ENCODE measurements at regions not wholly inside any gene's neighbourhood (a gene's known extent, or its start where the extent isn't known, plus 50 kb on each side); places are given as distances from the start of the nearest gene placed in this dataset.

DNA sequence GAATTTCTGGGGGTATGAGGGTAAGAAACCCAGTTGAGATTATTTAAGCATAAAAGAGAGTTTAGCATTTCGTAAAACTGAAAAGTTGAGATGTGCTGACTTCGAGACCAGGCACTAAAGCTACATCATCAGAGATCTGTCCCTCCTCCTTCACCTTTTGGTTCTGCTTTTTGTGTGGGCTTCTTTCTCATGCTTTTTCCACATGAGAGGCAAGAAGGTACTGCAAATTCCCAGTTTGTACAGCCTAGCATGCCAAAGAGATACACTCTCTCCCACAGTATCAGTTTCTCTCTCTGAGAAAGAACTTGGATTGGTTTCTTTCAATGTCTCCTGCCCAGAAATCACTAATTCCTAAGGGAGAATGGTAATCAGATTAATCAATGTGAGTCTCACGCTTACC is 584.7 kb downstream of the SEMA5A start:
- TF ChIP-seq, protein P1, sequence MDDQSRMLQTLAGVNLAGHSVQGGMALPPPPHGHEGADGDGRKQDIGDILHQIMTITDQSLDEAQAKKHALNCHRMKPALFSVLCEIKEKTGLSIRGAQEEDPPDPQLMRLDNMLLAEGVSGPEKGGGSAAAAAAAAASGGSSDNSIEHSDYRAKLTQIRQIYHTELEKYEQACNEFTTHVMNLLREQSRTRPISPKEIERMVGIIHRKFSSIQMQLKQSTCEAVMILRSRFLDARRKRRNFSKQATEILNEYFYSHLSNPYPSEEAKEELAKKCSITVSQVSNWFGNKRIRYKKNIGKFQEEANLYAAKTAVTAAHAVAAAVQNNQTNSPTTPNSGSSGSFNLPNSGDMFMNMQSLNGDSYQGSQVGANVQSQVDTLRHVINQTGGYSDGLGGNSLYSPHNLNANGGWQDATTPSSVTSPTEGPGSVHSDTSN (IDR thresholded peaks at IDR 0.05): no peak
- TF ChIP-seq, protein P2, sequence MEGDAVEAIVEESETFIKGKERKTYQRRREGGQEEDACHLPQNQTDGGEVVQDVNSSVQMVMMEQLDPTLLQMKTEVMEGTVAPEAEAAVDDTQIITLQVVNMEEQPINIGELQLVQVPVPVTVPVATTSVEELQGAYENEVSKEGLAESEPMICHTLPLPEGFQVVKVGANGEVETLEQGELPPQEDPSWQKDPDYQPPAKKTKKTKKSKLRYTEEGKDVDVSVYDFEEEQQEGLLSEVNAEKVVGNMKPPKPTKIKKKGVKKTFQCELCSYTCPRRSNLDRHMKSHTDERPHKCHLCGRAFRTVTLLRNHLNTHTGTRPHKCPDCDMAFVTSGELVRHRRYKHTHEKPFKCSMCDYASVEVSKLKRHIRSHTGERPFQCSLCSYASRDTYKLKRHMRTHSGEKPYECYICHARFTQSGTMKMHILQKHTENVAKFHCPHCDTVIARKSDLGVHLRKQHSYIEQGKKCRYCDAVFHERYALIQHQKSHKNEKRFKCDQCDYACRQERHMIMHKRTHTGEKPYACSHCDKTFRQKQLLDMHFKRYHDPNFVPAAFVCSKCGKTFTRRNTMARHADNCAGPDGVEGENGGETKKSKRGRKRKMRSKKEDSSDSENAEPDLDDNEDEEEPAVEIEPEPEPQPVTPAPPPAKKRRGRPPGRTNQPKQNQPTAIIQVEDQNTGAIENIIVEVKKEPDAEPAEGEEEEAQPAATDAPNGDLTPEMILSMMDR (IDR thresholded peaks at IDR 0.05): no peak
- TF ChIP-seq JUNB (IDR thresholded peaks at IDR 0.05) (no peak), POLR2A (IDR thresholded peaks at IDR 0.05; ENCODE audit: low read length) (no peak), ESRRA (IDR thresholded peaks at IDR 0.05; ENCODE audit: borderline replicate concordance, low read length) (no peak), BHLHE40 (IDR thresholded peaks at IDR 0.05; ENCODE audit: low read depth, low read length) (no peak), MAZ (IDR thresholded peaks at IDR 0.05; ENCODE audit: borderline replicate concordance, low read depth, low read length) (no peak), CBX8 (IDR thresholded peaks at IDR 0.05) (no peak), EP300 (IDR thresholded peaks at IDR 0.05) (no peak), MYC (IDR thresholded peaks at IDR 0.05; ENCODE audit: borderline replicate concordance, low read length) (no peak), RAD21 (conservative IDR thresholded peaks at IDR 0.05 in 1 of 2, IDR thresholded peaks at IDR 0.05 in 1 of 2) (no peak)
- TF ChIP-seq, protein P3, sequence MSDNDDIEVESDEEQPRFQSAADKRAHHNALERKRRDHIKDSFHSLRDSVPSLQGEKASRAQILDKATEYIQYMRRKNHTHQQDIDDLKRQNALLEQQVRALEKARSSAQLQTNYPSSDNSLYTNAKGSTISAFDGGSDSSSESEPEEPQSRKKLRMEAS (IDR thresholded peaks at IDR 0.05): no peak
- TF ChIP-seq, protein P4, sequence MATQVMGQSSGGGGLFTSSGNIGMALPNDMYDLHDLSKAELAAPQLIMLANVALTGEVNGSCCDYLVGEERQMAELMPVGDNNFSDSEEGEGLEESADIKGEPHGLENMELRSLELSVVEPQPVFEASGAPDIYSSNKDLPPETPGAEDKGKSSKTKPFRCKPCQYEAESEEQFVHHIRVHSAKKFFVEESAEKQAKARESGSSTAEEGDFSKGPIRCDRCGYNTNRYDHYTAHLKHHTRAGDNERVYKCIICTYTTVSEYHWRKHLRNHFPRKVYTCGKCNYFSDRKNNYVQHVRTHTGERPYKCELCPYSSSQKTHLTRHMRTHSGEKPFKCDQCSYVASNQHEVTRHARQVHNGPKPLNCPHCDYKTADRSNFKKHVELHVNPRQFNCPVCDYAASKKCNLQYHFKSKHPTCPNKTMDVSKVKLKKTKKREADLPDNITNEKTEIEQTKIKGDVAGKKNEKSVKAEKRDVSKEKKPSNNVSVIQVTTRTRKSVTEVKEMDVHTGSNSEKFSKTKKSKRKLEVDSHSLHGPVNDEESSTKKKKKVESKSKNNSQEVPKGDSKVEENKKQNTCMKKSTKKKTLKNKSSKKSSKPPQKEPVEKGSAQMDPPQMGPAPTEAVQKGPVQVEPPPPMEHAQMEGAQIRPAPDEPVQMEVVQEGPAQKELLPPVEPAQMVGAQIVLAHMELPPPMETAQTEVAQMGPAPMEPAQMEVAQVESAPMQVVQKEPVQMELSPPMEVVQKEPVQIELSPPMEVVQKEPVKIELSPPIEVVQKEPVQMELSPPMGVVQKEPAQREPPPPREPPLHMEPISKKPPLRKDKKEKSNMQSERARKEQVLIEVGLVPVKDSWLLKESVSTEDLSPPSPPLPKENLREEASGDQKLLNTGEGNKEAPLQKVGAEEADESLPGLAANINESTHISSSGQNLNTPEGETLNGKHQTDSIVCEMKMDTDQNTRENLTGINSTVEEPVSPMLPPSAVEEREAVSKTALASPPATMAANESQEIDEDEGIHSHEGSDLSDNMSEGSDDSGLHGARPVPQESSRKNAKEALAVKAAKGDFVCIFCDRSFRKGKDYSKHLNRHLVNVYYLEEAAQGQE (IDR thresholded peaks at IDR 0.05): no peak
- TF ChIP-seq, protein P5, sequence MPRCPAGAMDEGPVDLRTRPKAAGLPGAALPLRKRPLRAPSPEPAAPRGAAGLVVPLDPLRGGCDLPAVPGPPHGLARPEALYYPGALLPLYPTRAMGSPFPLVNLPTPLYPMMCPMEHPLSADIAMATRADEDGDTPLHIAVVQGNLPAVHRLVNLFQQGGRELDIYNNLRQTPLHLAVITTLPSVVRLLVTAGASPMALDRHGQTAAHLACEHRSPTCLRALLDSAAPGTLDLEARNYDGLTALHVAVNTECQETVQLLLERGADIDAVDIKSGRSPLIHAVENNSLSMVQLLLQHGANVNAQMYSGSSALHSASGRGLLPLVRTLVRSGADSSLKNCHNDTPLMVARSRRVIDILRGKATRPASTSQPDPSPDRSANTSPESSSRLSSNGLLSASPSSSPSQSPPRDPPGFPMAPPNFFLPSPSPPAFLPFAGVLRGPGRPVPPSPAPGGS (IDR thresholded peaks at IDR 0.05): no peak
